HepG2 (cell line): ENCODE measurements at regions not wholly inside any gene's neighbourhood (a gene's known extent, or its start where the extent isn't known, plus 50 kb on each side); places are given as distances from the start of the nearest gene placed in this dataset.

ENCODE experiments used
- ATAC-seq: fragments of 200-7000 bp; cut with Tn5 transposase; 3 replicates; pipeline ENCODE4 v1.9.1; 2020; ENCODE audit warnings: mild to moderate bottlenecking, moderate library complexity
- BruUV-seq: library from RNA; stranded (reverse); fragments of 400-500 nt; replicated peaks from 2 replicates; lab custom pipeline; 2021; lab: Mats Ljungman, UMichigan
- CTCF ChIA-PET: fragments of 300-600 bp; formaldehyde crosslinking; extraction: SDS; loops from one replicate; lab custom pipeline; 2021; ENCODE audit warnings: low total read pairs, inconsistent platforms, low intra/inter-chr PET ratio; lab: Yijun Ruan, JAX
- POLR2A ChIA-PET: fragments of 350-600 bp; sonication (Branson Sonifier 250); formaldehyde crosslinking; loops from one replicate; lab custom pipeline; 2020; ENCODE audit warnings: antibody characterized with exemption, inconsistent platforms; lab: Yijun Ruan, JAX
- DNase-seq: peaks from one replicate; pipeline ENCODE4 v3.0.0-alpha.2; 2015; ENCODE audit warnings: low spot score
- FAIRE-seq: peaks from 3 replicates; lab custom pipeline; 2011; peaks lifted over from hg19 to GRCh38; lab: Jason Lieb, UNC
- H2AFZ ChIP-seq: one replicate; pipeline ENCODE4 v1.6.1; 2011; ENCODE audit warnings: low read length, inconsistent platforms
- H3K27ac ChIP-seq: fragments of 300-600 bp; 3 replicates; pipeline ENCODE4 v1.8.0; 2011; ENCODE audit warnings: mixed run types, mild to moderate bottlenecking, mixed read lengths, low read length, inconsistent platforms; ENCODE audit not compliant: insufficient read depth; ENCODE audit errors: extremely low read length
- H3K27me3 ChIP-seq, 2 experiments: fragments of 200-600 bp in 1 of 2; 2 replicates in 1 of 2; 3 replicates in 1 of 2; pipeline versions ENCODE4 v1.6.0 to v1.8.0; 2011; ENCODE audit warnings: low read length in 2 of 2, mild to moderate bottlenecking in 2 of 2, moderate library complexity in 2 of 2, inconsistent platforms in 1 of 2; ENCODE audit not compliant: insufficient read depth in 2 of 2, control insufficient read depth in 1 of 2
- H3K36me3 ChIP-seq, 2 experiments: fragments of 200-600 bp in 1 of 2; replicated peaks in 1 of 2; 2 replicates in 1 of 2; 3 replicates in 1 of 2; pipeline versions ENCODE4 v1.5.1 to v1.8.0; 2011; ENCODE audit warnings: low read length in 2 of 2, inconsistent platforms in 1 of 2; ENCODE audit not compliant: insufficient read depth in 2 of 2, control insufficient read depth in 1 of 2
- H3K4me1 ChIP-seq: 2 replicates; pipeline ENCODE4 v1.5.1; 2012; ENCODE audit warnings: low read length, inconsistent platforms; ENCODE audit not compliant: insufficient read depth
- H3K4me2 ChIP-seq: 2 replicates; pipeline ENCODE4 v1.6.0; 2011; ENCODE audit warnings: low read depth, low read length, inconsistent platforms
- H3K4me3 ChIP-seq, 3 experiments: fragments of 200-600 bp in 1 of 3; sonication (generic), shearing (Covaris generic) in 1 of 3; replicated peaks in 1 of 3; 2 replicates each; pipeline ENCODE4 v1.5.1; 2011 to 2016; ENCODE audit warnings: low read length in 3 of 3, inconsistent platforms in 2 of 3, low read depth in 2 of 3, mild to moderate bottlenecking in 2 of 3, control low read depth in 1 of 3, mixed read lengths in 1 of 3; ENCODE audit not compliant: insufficient read depth in 1 of 3
- H3K79me2 ChIP-seq: one replicate; pipeline ENCODE4 v1.6.1; 2011; ENCODE audit warnings: low read length, inconsistent platforms; ENCODE audit not compliant: insufficient read depth
- H3K9ac ChIP-seq: 2 replicates; pipeline ENCODE4 v1.6.0; 2011; ENCODE audit warnings: mild to moderate bottlenecking, low read depth, low read length, inconsistent platforms; ENCODE audit not compliant: insufficient read depth
- H3K9me3 ChIP-seq: 2 replicates; pipeline ENCODE4 v1.5.1; 2012; ENCODE audit warnings: mild to moderate bottlenecking, low read length
- H4K20me1 ChIP-seq: 2 replicates; pipeline ENCODE4 v1.6.0; 2011; ENCODE audit warnings: inconsistent platforms, mild to moderate bottlenecking, low read length, moderate library complexity; ENCODE audit not compliant: insufficient read depth
- AGO1 ChIP-seq: fragments of 200-400 bp; formaldehyde crosslinking; IDR thresholded peaks from 2 replicates; pipeline ENCODE4 v1.6.1; 2017; ENCODE audit warnings: mild to moderate bottlenecking, low read depth, low read length, moderate library complexity; ENCODE audit not compliant: poor library complexity, severe bottlenecking
- SMC3 ChIP-seq: IDR thresholded peaks from 2 replicates; pipeline ENCODE4 v1.6.1; 2011; ENCODE audit warnings: low read length, improper control_type of control experiment
- YY1 ChIP-seq: IDR thresholded peaks from 2 replicates; pipeline ENCODE4 v1.6.1; 2011; ENCODE audit warnings: low read length, low read depth, moderate library complexity, mild to moderate bottlenecking; ENCODE audit not compliant: insufficient read depth, insufficient replicate concordance
- ZMYM2 ChIP-seq: sonication (generic); formaldehyde crosslinking; IDR thresholded peaks from 2 replicates; pipeline ENCODE4 v1.8.0; 2022; ENCODE audit warnings: mild to moderate bottlenecking, missing genetic modification reagents
- ZNF180 ChIP-seq: sonication (generic); formaldehyde crosslinking; IDR thresholded peaks from 2 replicates; pipeline ENCODE4 v1.4.0; 2020; ENCODE audit warnings: low read depth, missing genetic modification reagents, borderline replicate concordance
- ZNF230 ChIP-seq: sonication (generic); formaldehyde crosslinking; IDR thresholded peaks from 2 replicates; pipeline ENCODE4 v1.4.0; 2020; ENCODE audit warnings: mild to moderate bottlenecking, missing genetic modification reagents
- ZNF232 ChIP-seq: sonication (generic); formaldehyde crosslinking; IDR thresholded peaks from 2 replicates; pipeline ENCODE4 v1.4.0; 2020; ENCODE audit warnings: missing genetic modification reagents, borderline replicate concordance
- ZNF446 ChIP-seq: sonication (generic); formaldehyde crosslinking; IDR thresholded peaks from 2 replicates; pipeline ENCODE4 v1.5.0; 2020; ENCODE audit warnings: mild to moderate bottlenecking, missing genetic modification reagents
- ZNF558 ChIP-seq: sonication (generic); formaldehyde crosslinking; IDR thresholded peaks from 2 replicates; pipeline ENCODE4 v1.9.0; 2022; ENCODE audit warnings: mild to moderate bottlenecking, missing genetic modification reagents, borderline replicate concordance
- ZNF800 ChIP-seq: sonication (generic); formaldehyde crosslinking; IDR thresholded peaks from 2 replicates; pipeline ENCODE4 v1.4.0; 2020; ENCODE audit warnings: missing genetic modification reagents
- WGBS: methylation state at CpG from one replicate; pipeline ENCODE4 v1.1.6; 2017; ENCODE audit warnings: low lambda C conversion rate; 5-methylcytosine and 5-hydroxymethylcytosine counted together
- in situ Hi-C: cut with HindIII; loops from 2 replicates; pipeline ENCODE4 v1.10.0; 2017; ENCODE audit warnings: low pct_unique_long_range_greater_than_20kb; ENCODE audit not compliant: extremely low pct_ligation_motif_present
- intact Hi-C: fragments of 100-400 bp; cut with micrococcal nuclease; formaldehyde crosslinking; loops from one replicate; pipeline ENCODE4 v1.10.0; 2022; ENCODE audit not compliant: unreplicated experiment
- TF ChIP-seq, protein P1 (sequence below): sonication (generic); formaldehyde crosslinking; IDR thresholded peaks from 2 replicates; pipeline ENCODE4 v1.4.0; 2020; ENCODE audit warnings: missing genetic modification reagents
- TF ChIP-seq, protein P2 (sequence below): fragments of 450-650 bp; IDR thresholded peaks from 2 replicates; pipeline ENCODE4 v1.6.1; 2016

GRCh38 chr10:45241865-45242520, 73.4 kb downstream of the OR13A1 start:
- no peaks in the 10 kb centered on the region for H3K4me1 ChIP-seq
- BruUV-seq: no TSS peak
- WGBS: 8% methylated on average over 9 of the region's 9 CpGs
- H3K36me3 ChIP-seq: no peaks in the 10 kb centered on the region
- H4K20me1 ChIP-seq: no peaks in the 10 kb centered on the region
- H2AFZ ChIP-seq: no peak overlapping the region
- H3K9ac ChIP-seq: no peak overlapping the region
- in situ Hi-C loops (loop anchor here (25.0 kb wide), 2 partner anchors 230 to 420 kb away; partner anchors contain the start of genes ZFAND4 and ZNF22), intact Hi-C loops (no loop called here)
- FAIRE-seq: no peak
- no peak overlapping the region for H3K4me3 ChIP-seq
- TF ChIP-seq, protein P1, sequence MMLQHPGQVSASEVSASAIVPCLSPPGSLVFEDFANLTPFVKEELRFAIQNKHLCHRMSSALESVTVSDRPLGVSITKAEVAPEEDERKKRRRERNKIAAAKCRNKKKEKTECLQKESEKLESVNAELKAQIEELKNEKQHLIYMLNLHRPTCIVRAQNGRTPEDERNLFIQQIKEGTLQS: no peak
- TF ChIP-seq ZNF558 (CRISPR knock-in tag) (no peak), ZMYM2 (CRISPR knock-in tag) (no peak), ZNF180 (CRISPR knock-in tag) (no peak), ZNF446 (no peak), SMC3 (no peak), ZNF230 (CRISPR knock-in tag) (no peak), ZNF232 (CRISPR knock-in tag) (no peak), YY1 (no peak), AGO1 (no peak), ZNF800 (CRISPR knock-in tag) (no peak)
- TF ChIP-seq, protein P2, sequence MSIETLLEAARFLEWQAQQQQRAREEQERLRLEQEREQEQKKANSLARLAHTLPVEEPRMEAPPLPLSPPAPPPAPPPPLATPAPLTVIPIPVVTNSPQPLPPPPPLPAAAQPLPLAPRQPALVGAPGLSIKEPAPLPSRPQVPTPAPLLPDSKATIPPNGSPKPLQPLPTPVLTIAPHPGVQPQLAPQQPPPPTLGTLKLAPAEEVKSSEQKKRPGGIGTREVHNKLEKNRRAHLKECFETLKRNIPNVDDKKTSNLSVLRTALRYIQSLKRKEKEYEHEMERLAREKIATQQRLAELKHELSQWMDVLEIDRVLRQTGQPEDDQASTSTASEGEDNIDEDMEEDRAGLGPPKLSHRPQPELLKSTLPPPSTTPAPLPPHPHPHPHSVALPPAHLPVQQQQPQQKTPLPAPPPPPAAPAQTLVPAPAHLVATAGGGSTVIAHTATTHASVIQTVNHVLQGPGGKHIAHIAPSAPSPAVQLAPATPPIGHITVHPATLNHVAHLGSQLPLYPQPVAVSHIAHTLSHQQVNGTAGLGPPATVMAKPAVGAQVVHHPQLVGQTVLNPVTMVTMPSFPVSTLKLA: no peak
- POLR2A ChIA-PET: no interaction called here
- no peak for DNase-seq
- no peaks in the 10 kb centered on the region for H3K9me3 ChIP-seq
- CTCF ChIA-PET: no interaction called here
- H3K79me2 ChIP-seq: no peaks in the 10 kb centered on the region
- peaks cover 0 to 34% of the 10 kb centered on the region in 2 experiments; a peak in 4 of 5 replicates for H3K27me3 ChIP-seq
- no peak overlapping the region for H3K4me2 ChIP-seq
- no peak for ATAC-seq
- no peak overlapping the region for H3K27ac ChIP-seq
